ENCODE measurements at regions not wholly inside any gene's neighbourhood (a gene's known extent, or its start where the extent isn't known, plus 50 kb on each side); places are given as distances from the start of the nearest gene placed in this dataset.

DNA sequence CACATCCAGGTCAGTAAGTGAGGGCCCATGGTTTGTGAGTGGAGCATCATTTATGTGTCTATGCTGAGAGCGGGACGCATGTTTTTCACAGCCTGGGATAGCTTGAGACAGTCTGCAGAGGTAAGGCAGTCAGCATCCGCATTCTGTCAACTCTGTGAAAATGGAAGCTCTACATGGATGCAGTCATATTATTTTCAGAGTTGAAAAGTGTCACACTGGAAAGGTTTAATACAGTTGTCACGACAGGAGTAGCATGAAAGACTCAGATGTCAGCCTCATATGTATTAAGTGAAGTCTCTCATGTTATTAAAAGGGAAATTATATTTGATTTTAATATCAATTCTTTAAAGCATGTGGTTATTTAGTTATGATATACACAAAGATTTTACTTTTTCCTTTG, 436.9 kb upstream of the GYPC start:
- intact Hi-C loops (cut with micrococcal nuclease; ENCODE audit: unreplicated experiment), result no loop called here
- BruUV-seq (replicated peaks), result no TSS peak
- ChIA-PET CTCF (no interaction called here), POLR2A (ENCODE audit: low non-redundant PET) (no interaction called here)
- no peaks in the 10 kb centered on the region for H3K9me3 ChIP-seq (ENCODE audit: low read depth, low read length, poor library complexity, severe bottlenecking)
- no peaks in the 10 kb centered on the region for H3K36me3 ChIP-seq (ENCODE audit: insufficient read depth, low read length, poor library complexity, severe bottlenecking)
- TF ChIP-seq, protein P1, sequence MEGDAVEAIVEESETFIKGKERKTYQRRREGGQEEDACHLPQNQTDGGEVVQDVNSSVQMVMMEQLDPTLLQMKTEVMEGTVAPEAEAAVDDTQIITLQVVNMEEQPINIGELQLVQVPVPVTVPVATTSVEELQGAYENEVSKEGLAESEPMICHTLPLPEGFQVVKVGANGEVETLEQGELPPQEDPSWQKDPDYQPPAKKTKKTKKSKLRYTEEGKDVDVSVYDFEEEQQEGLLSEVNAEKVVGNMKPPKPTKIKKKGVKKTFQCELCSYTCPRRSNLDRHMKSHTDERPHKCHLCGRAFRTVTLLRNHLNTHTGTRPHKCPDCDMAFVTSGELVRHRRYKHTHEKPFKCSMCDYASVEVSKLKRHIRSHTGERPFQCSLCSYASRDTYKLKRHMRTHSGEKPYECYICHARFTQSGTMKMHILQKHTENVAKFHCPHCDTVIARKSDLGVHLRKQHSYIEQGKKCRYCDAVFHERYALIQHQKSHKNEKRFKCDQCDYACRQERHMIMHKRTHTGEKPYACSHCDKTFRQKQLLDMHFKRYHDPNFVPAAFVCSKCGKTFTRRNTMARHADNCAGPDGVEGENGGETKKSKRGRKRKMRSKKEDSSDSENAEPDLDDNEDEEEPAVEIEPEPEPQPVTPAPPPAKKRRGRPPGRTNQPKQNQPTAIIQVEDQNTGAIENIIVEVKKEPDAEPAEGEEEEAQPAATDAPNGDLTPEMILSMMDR (conservative IDR thresholded peaks at IDR 0.05; ENCODE audit: low read depth, low read length), result no peak
- no peak for TF ChIP-seq EZH2 (IDR thresholded peaks at IDR 0.05; ENCODE audit: borderline replicate concordance, low read depth, low read length, poor library complexity, severe bottlenecking)
- no peaks in the 10 kb centered on the region for H3K4me1 ChIP-seq (ENCODE audit: insufficient read depth, low read length, poor library complexity, severe bottlenecking)
- no peak overlapping the region for H3K4me3 ChIP-seq (ENCODE audit: low read depth, low read length, poor library complexity, severe bottlenecking)
- no peak overlapping the region for H3K27ac ChIP-seq (ENCODE audit: low read depth, low read length, poor library complexity, severe bottlenecking)
- no peaks in the 10 kb centered on the region for H3K27me3 ChIP-seq (replicated peaks; ENCODE audit: insufficient read depth, low read depth, low read length, poor library complexity)
- DNase-seq (ENCODE audit: low spot score), result no peak

DNA sequence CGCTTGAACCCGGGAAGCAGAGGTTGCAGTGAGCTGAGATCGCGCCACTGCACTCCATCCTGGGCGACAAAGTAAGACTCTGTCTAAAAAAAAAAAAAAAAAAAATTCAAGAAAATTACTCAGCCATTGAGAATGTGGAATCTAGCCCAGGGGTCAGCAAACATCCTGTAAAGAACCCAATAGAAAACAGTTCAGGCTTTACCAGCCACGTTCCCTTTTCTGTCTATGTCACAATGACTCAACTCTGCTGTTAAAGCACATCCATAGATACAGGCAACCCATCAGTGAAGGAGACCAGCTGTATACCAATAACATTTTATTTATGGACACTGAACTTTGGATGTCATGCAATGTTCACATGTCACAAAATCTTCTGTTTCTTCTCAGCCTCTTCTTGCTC, 435.6 kb upstream of the GYPC start:
- Histone ChIP-seq H3K27me3 (replicated peaks; ENCODE audit: insufficient read depth, low read depth, low read length, poor library complexity) (no peaks in the 10 kb centered on the region), H3K9me3 (ENCODE audit: low read depth, low read length, poor library complexity, severe bottlenecking) (no peaks in the 10 kb centered on the region), H3K36me3 (ENCODE audit: insufficient read depth, low read length, poor library complexity, severe bottlenecking) (no peaks in the 10 kb centered on the region), H3K4me1 (ENCODE audit: insufficient read depth, low read length, poor library complexity, severe bottlenecking) (no peaks in the 10 kb centered on the region), H3K4me3 (ENCODE audit: low read depth, low read length, poor library complexity, severe bottlenecking) (no peak overlapping the region), H3K27ac (ENCODE audit: low read depth, low read length, poor library complexity, severe bottlenecking) (no peak overlapping the region)
- TF ChIP-seq EZH2 (IDR thresholded peaks at IDR 0.05; ENCODE audit: borderline replicate concordance, low read depth, low read length, poor library complexity, severe bottlenecking), result no peak
- TF ChIP-seq, protein P1 (conservative IDR thresholded peaks at IDR 0.05; ENCODE audit: low read depth, low read length), result no peak
- intact Hi-C loops (cut with micrococcal nuclease; ENCODE audit: unreplicated experiment), result no loop called here
- CTCF ChIA-PET, result no interaction called here
- BruUV-seq (replicated peaks), result no TSS peak
- POLR2A ChIA-PET (ENCODE audit: low non-redundant PET), result no interaction called here
- DNase-seq (ENCODE audit: low spot score), result no peak

DNA sequence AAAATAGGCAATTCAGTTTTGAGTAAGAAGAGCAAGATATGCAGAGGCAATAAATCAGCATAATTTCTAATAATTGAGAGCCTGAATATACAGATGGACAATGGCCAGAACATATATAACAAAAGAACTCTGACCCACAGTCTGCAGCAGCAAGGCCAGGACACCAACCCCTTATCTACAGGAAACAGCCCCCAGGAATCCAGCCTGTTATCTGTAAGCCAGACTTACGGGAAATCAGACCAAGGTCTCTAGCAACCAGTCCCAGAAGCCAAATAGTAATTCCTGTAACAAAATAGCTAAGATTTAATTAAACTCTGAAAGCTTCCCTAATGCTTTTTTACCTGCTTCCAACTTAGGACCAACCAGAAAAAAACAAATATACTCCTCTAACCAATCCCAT, 434.5 kb upstream of the GYPC start:
- Histone ChIP-seq H3K27me3 (replicated peaks; ENCODE audit: insufficient read depth, low read depth, low read length, poor library complexity) (no peaks in the 10 kb centered on the region), H3K36me3 (ENCODE audit: insufficient read depth, low read length, poor library complexity, severe bottlenecking) (no peaks in the 10 kb centered on the region), H3K9me3 (ENCODE audit: low read depth, low read length, poor library complexity, severe bottlenecking) (no peaks in the 10 kb centered on the region), H3K4me1 (ENCODE audit: insufficient read depth, low read length, poor library complexity, severe bottlenecking) (no peaks in the 10 kb centered on the region), H3K27ac (ENCODE audit: low read depth, low read length, poor library complexity, severe bottlenecking) (no peak overlapping the region), H3K4me3 (ENCODE audit: low read depth, low read length, poor library complexity, severe bottlenecking) (no peak overlapping the region)
- POLR2A ChIA-PET (ENCODE audit: low non-redundant PET), result no interaction called here
- no peak for DNase-seq (ENCODE audit: low spot score)
- intact Hi-C loops (cut with micrococcal nuclease; ENCODE audit: unreplicated experiment), result no loop called here
- CTCF ChIA-PET, result no interaction called here
- BruUV-seq (replicated peaks), result no TSS peak
- TF ChIP-seq, protein P1 (conservative IDR thresholded peaks at IDR 0.05; ENCODE audit: low read depth, low read length), result no peak
- no peak for TF ChIP-seq EZH2 (IDR thresholded peaks at IDR 0.05; ENCODE audit: borderline replicate concordance, low read depth, low read length, poor library complexity, severe bottlenecking)
